ENCODE measurements at regions not wholly inside any gene's neighbourhood (a gene's known extent, or its start where the extent isn't known, plus 50 kb on each side); places are given as distances from the start of the nearest gene placed in this dataset.
"Not testable (repeated sequence)": the region's sequence is repeated elsewhere in the genome, so short reads cannot be mapped to it uniquely, and the experiment has no call there.

DNA sequence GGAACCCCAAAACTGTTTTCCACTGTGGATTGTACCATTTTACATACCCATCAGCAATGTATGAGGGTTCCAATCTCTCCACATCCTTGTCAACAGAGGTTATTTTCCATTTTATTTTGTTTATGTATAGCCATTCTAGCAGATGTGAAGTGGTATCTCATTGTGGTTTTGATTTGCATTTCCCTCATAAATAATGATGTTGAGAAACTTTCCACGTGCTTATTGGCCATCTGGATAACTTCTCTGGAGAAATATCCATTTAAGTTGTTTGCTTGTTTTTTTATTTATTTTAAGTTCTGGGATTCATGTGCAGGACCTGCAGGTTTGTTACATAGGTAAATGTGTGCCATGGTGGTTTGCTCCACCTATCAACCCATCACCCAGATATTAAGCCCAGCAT is 280.2 kb upstream of the USP25 start:
- no peak for ATAC-seq (ENCODE audit: insufficient read depth, low FRiP score)
- no peaks in the 10 kb centered on the region for H3K4me1 ChIP-seq (ENCODE audit: control insufficient read depth in 5 of 5, insufficient read depth in 5 of 5, low read length in 5 of 5)
- TF ChIP-seq, protein P1, sequence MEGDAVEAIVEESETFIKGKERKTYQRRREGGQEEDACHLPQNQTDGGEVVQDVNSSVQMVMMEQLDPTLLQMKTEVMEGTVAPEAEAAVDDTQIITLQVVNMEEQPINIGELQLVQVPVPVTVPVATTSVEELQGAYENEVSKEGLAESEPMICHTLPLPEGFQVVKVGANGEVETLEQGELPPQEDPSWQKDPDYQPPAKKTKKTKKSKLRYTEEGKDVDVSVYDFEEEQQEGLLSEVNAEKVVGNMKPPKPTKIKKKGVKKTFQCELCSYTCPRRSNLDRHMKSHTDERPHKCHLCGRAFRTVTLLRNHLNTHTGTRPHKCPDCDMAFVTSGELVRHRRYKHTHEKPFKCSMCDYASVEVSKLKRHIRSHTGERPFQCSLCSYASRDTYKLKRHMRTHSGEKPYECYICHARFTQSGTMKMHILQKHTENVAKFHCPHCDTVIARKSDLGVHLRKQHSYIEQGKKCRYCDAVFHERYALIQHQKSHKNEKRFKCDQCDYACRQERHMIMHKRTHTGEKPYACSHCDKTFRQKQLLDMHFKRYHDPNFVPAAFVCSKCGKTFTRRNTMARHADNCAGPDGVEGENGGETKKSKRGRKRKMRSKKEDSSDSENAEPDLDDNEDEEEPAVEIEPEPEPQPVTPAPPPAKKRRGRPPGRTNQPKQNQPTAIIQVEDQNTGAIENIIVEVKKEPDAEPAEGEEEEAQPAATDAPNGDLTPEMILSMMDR (IDR thresholded peaks at IDR 0.05; ENCODE audit: control extremely low read depth, extremely low read depth): no peak
- no peaks in the 10 kb centered on the region for H3K36me3 ChIP-seq (ENCODE audit: control insufficient read depth in 4 of 4, insufficient read depth in 4 of 4, low read length in 4 of 4)
- H3K4me3 ChIP-seq: no peak overlapping the region
- WGBS, 2 donors: 71 to 81% methylated on average over 1 of the region's 1 CpG
- no peak overlapping the region for H3K9ac ChIP-seq (ENCODE audit: insufficient read depth in 1 of 2, low read length in 2 of 2)
- H3K27me3 ChIP-seq (ENCODE audit: control insufficient read depth in 3 of 3, insufficient read depth in 3 of 3, low read length in 2 of 3): no peaks in the 10 kb centered on the region
- H3K9me3 ChIP-seq (ENCODE audit: control insufficient read depth in 4 of 4, insufficient read depth in 3 of 4, low read length in 3 of 4): peaks cover 0 to 4% (median 0%) of the 10 kb centered on the region in 4 donors
- DNase-seq: no peak
- no peak overlapping the region for H3K27ac ChIP-seq (ENCODE audit: low read depth in 1 of 2, low read length in 1 of 2)

DNA sequence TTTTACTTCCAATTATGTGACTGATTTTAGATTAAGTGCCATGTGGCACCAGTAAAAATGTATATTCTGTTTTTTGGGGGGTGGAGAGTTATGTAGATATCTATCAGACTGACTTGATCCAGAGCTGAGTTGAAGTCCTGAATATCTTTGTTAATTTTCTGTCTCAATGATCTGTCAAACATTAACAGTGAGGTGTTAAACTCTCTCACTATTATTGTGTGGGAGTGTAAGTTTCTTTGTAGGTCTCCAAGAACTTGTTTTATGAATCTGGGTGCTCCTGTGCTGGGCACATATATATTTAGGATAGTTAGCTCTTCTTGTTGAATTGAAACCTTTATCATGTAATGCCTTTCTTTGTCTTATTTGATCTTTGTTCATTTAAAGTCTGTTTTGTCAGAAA is 276.5 kb upstream of the USP25 start:
- Histone ChIP-seq H3K9me3 (ENCODE audit: control insufficient read depth in 4 of 4, insufficient read depth in 3 of 4, low read length in 3 of 4) (peaks cover 0 to 4% (median 0%) of the 10 kb centered on the region in 4 donors), H3K27me3 (ENCODE audit: control insufficient read depth in 3 of 3, insufficient read depth in 3 of 3, low read length in 2 of 3) (no peaks in the 10 kb centered on the region), H3K4me1 (ENCODE audit: control insufficient read depth in 5 of 5, insufficient read depth in 5 of 5, low read length in 5 of 5) (no peaks in the 10 kb centered on the region), H3K9ac (ENCODE audit: insufficient read depth in 1 of 2, low read length in 2 of 2) (no peak overlapping the region), H3K4me3 (no peak overlapping the region), H3K36me3 (ENCODE audit: control insufficient read depth in 4 of 4, insufficient read depth in 4 of 4, low read length in 4 of 4) (no peaks in the 10 kb centered on the region), H3K27ac (ENCODE audit: low read depth in 1 of 2, low read length in 1 of 2) (no peak overlapping the region)
- DNase-seq (no peak), ATAC-seq (ENCODE audit: insufficient read depth, low FRiP score) (no peak)
- TF ChIP-seq, protein P1 (IDR thresholded peaks at IDR 0.05; ENCODE audit: control extremely low read depth, extremely low read depth): no peak

DNA sequence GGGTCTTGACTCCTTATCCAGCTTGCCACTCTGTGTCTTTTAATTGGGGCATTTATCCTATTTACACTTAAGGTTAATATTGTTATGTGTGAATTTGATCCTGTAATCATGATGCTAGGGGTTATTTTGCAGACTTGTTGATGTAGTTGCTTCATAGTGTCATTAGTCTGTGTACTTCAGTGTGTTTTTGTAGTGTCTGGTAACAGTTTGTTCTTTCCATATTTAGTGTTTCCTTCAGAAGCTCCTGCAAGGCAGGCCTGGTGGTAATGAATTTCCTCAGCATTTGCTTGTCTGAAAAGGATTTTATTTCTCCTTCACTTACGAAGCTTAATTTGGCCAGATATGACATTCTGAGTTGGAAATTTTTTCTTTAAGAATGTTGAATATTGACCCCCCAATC is 276.0 kb upstream of the USP25 start:
- not testable (repeated sequence) for H3K27ac ChIP-seq (ENCODE audit: low read depth in 1 of 2, low read length in 1 of 2); H3K36me3 ChIP-seq (ENCODE audit: control insufficient read depth in 4 of 4, insufficient read depth in 4 of 4, low read length in 4 of 4); H3K4me3 ChIP-seq; H3K9ac ChIP-seq (ENCODE audit: insufficient read depth in 1 of 2, low read length in 2 of 2); DNase-seq; H3K9me3 ChIP-seq (ENCODE audit: control insufficient read depth in 4 of 4, insufficient read depth in 3 of 4, low read length in 3 of 4); H3K27me3 ChIP-seq (ENCODE audit: control insufficient read depth in 3 of 3, insufficient read depth in 3 of 3, low read length in 2 of 3); H3K4me1 ChIP-seq (ENCODE audit: control insufficient read depth in 5 of 5, insufficient read depth in 5 of 5, low read length in 5 of 5); ATAC-seq (ENCODE audit: insufficient read depth, low FRiP score)
- 92 to 93% methylated on average over 1 of the region's 1 CpG for WGBS, 2 donors

DNA sequence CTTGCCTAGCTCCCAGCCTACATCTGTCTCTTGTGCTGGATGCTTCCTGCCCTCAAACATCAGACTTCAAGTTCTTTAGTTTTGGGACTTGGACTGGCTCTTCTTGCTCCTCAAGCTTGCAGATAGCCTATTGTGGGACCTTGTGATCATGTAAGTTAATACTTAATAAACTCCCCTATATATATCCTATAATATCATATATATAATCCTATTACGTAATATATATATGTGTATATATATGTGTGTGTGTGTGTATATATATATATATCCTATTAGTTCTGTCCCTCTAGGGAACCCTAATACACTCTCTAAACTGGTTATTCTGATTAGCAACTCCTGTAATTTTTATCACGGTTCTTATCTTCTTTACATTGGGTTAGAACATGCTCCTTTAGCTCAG is 274.9 kb upstream of the USP25 start:
- ATAC-seq (ENCODE audit: insufficient read depth, low FRiP score); H3K36me3 ChIP-seq (ENCODE audit: control insufficient read depth in 4 of 4, insufficient read depth in 4 of 4, low read length in 4 of 4); H3K4me3 ChIP-seq; H3K27ac ChIP-seq (ENCODE audit: low read depth in 1 of 2, low read length in 1 of 2); H3K9ac ChIP-seq (ENCODE audit: insufficient read depth in 1 of 2, low read length in 2 of 2); H3K4me1 ChIP-seq (ENCODE audit: control insufficient read depth in 5 of 5, insufficient read depth in 5 of 5, low read length in 5 of 5); DNase-seq; H3K27me3 ChIP-seq (ENCODE audit: control insufficient read depth in 3 of 3, insufficient read depth in 3 of 3, low read length in 2 of 3); H3K9me3 ChIP-seq (ENCODE audit: control insufficient read depth in 4 of 4, insufficient read depth in 3 of 4, low read length in 3 of 4): not testable (repeated sequence)
- WGBS, 2 donors: 89 to 98% methylated on average over 2 of the region's 2 CpGs

Data from lung (tissue), 11 donors.